NCI-H2227 treated with DMSO at 0.1 percent for 48 hours (cell line): ENCODE measurements at regions not wholly inside any gene's neighbourhood (a gene's known extent, or its start where the extent isn't known, plus 50 kb on each side); places are given as distances from the start of the nearest gene placed in this dataset.

Experiments
- DNase-seq: peaks from one replicate; lab custom pipeline; 2025; lab: John Stamatoyannopoulos, UW

GRCh38 chr4:188554413-188554812, 415.2 kb downstream of the TRIML1 start:
- no peak for DNase-seq

GRCh38 chr4:188573104-188573503, 433.9 kb downstream of the TRIML1 start:
- no peak for DNase-seq

GRCh38 chr4:188578657-188579056, 439.4 kb downstream of the TRIML1 start:
- DNase-seq, result no peak

- no peak for DNase-seq
These were observed 456.8 kb downstream of the TRIML1 start for GRCh38 chr4:188596021-188596420.

- DNase-seq, result no peak
These were observed 464.4 kb downstream of the TRIML1 start for GRCh38 chr4:188603646-188604045.

- no peak for DNase-seq
These were observed 467.4 kb downstream of the TRIML1 start for GRCh38 chr4:188606635-188607034.

GRCh38 chr4:188611143-188611542, 471.9 kb downstream of the TRIML1 start:
- no peak for DNase-seq

- DNase-seq, result no peak
These were observed 473.4 kb downstream of the TRIML1 start for GRCh38 chr4:188612659-188613058.

- DNase-seq, result no peak
These were observed 474.7 kb downstream of the TRIML1 start for GRCh38 chr4:188613976-188614375.

DNA sequence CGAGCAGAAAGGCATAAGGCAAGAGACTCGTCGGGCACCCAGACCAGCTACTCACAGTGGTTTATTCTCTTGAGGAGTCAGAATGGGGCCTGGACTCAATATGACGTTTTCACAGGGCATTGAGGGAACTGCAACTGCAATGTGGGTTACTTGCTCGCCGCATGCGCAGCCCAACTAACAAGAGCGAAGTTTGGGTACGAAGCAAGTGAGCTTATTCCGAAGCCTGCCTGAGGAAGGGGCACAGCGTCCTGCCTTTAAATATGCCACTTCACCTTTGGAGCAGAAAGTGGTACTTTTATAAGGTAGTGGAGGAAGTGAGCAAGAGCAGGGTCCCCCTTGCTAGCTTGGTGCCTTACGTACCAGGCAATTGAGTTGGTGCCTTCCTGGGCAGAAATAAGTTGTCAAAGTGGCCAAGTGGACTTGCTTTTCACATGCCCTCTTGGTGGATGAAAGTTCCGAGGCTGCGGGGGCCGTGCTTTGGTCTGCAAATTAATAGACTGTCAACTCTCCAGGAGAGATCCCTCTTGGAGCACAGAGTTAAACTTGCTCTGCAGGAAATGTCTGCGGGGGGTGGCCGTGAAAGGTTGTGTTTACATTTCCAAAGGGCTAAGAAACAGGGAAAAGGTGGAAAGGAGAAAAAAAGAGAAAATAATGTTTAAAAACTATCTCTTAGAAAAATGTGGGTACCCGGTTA, 480.4 kb downstream of the TRIML1 start:
- DNase-seq, result no peak

DNA sequence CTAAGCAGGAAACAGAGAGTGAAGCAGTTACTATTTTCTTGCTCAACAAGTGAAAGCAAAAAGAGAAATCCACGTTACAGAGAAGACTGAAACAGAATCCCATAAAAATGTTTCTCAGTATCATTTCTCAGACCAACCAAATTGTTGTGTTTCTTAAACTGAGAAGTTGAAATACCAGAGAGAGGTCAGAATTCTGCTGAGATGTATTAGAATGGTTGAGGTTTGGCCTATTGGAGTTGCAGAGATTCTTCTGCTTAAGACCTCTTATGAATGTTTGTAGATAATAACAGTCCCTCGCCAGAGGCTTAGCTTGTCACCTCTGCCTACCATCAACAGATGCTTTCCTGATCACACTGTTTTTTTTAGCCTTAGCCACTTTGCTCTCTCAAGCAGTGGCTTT, 481.4 kb downstream of the TRIML1 start:
- no peak for DNase-seq

GRCh38 chr4:188623314-188623854, 484.1 kb downstream of the TRIML1 start:
- no peak for DNase-seq

- DNase-seq, result no peak
These were observed 485.1 kb downstream of the TRIML1 start for GRCh38 chr4:188624370-188624769.

- DNase-seq, result no peak
These were observed 488.7 kb downstream of the TRIML1 start for GRCh38 chr4:188627892-188628291.

GRCh38 chr4:188639479-188640100, 500.3 kb downstream of the TRIML1 start:
- DNase-seq, result no peak

DNA sequence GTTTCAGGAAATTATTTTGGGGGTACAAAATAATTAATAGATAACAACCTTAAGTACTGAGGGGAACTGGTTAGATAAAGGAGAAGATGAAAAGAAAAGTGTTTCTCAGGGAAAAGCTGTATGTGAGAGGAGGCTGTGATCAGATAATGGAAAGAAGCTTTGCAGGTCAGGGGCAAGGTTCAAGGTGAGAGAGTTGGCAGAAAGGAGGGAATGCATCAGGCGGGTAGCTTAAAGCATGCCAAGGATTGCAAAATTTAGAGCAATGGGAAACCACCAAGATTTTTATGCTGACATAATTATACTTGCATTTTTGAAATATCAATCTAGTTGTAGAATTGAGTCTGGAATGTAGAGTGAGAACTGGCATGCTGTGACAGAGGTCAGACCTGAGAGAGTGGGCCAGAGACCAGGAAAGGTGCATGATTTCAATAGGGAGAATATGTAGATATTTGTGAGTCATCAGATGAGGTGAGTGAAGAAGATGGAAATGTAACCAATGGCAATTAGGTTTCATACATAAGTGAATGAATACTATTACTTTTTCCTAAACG, 508.7 kb downstream of the TRIML1 start:
- DNase-seq, result no peak

DNA sequence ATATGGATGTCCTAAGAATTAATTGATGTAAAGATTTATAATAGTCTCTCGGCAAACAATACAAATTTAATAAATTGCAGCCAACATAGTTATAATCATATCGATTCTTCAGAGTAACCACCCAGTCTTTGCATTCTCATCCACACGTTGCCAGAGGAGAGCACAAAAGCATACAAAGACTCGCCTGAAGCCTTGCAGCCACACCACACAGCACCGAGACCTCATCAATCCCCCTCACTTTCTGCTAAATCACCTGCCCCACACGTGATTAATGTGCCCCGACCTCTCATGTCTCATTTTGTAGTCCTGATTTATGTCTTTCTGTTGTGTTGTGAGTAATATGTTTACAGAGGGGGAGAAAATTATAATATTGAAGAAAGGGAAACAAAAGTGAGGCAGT, 510.4 kb downstream of the TRIML1 start:
- DNase-seq, result no peak

DNA sequence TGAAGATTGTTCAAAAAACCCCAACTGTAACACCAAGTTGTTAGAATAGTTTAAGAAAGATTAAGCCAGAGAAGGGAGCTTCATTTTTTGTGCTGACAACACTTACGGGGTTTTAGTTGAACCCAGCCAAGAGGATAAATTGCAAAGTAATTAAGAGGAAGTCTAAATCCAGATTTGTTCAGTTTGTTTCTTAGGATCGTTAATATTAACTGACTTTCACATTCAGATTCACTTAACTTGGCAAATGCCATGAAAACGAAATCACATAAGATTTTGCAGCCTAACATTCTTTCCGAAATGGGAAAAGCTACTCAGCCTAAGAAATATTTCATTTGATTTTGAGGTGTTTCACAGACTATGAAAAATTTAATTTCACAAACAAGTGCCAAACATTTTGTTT, 511.3 kb downstream of the TRIML1 start:
- no peak for DNase-seq

DNA sequence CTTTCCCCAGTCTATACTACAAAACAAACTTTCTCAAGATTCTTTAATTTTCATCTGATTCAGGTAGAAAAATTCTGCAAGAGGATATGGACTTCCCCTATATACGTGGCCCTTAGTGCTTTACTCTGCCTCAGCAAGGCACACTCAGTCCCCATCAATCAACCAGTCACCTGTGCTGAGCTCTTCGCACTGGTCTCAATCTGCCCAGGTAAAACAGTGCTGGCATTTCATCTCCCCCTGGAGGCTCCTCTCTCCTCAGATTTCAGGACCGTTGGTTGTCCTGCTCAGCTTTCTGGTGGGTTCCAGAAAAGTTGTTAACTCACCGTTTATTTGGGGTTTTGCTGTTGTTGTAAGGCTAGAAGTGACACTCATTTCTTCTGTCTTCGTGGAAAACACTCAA, 518.1 kb downstream of the TRIML1 start:
- DNase-seq, result no peak

DNA sequence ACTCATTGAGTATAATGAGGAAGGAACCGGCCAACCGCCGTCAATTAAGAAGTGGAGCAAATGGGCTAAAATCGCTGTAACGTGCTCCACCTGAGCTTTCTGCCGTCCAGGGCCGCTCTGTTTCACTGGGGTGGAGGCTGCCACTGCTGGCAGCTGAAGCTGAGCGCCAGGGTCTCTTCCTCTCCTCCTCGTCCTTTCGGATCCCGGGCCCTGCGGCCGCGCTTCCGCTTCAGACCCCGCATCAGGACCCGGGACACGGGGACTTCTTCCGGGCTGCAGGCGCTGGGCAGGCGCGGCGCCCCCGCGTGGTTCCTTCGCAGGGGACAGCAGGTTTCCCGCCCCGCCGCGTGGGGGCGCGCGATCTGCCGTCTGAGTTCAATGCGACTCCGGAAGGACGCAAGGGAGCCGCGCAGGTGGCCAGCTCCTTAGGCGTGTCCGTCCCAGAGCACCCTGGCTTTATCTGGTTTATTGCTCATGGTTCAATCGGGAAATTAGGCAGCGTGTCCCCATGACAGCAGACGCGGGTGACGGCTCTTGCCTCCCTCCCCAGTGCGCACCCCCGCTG, 519.8 kb downstream of the TRIML1 start:
- no peak for DNase-seq

DNA sequence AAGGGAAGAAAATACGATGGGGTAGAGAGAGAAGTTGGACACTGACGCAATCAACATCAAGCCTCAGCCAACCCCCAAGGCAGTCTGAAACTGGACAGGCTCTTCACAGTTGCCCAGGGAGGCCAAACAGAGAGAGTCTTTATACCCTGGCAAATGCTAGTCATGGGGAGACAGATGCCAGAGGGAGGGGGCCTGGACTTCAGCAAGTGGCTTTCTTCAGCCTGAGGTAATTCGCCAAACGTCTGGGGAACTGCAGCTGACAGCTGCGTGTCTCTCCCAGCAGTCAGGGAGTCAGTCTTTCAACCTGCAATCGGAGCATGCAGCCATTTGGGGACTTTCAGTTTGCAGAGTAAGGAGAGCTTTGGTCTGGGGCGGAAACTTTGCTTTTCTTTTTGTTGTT, 521.6 kb downstream of the TRIML1 start:
- no peak for DNase-seq

GRCh38 chr4:188661502-188661901, 522.3 kb downstream of the TRIML1 start:
- DNase-seq, result no peak

GRCh38 chr4:188663369-188663768, 524.1 kb downstream of the TRIML1 start:
- no peak for DNase-seq
